ENCODE measurements at regions not wholly inside any gene's neighbourhood (a gene's known extent, or its start where the extent isn't known, plus 50 kb on each side); places are given as distances from the start of the nearest gene placed in this dataset.

DNA sequence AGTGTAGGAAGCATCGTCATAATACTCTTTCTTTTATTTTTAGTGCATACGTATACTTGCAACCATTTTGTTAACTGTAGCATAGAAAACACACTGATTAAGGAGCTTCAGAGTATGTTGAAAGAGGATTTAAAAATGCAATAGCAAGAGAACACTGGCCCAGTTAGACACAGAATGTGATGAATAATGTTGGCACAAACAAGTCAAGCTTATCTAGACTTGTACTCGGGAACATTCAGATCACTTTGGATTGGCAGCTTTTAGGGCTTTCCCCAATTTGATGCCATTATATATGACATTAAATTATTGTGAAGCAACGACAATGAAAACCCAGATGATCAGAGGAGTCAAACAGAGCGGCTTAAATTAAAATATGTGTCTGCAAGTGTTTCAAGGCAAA lies 468.1 kb downstream of the PRKD1 start:
- no peak overlapping the region for H3K4me3 ChIP-seq
- H3K27me3 ChIP-seq = no peaks in the 10 kb centered on the region
- no peaks in the 10 kb centered on the region for H3K9me3 ChIP-seq
- TF ChIP-seq, protein P1, sequence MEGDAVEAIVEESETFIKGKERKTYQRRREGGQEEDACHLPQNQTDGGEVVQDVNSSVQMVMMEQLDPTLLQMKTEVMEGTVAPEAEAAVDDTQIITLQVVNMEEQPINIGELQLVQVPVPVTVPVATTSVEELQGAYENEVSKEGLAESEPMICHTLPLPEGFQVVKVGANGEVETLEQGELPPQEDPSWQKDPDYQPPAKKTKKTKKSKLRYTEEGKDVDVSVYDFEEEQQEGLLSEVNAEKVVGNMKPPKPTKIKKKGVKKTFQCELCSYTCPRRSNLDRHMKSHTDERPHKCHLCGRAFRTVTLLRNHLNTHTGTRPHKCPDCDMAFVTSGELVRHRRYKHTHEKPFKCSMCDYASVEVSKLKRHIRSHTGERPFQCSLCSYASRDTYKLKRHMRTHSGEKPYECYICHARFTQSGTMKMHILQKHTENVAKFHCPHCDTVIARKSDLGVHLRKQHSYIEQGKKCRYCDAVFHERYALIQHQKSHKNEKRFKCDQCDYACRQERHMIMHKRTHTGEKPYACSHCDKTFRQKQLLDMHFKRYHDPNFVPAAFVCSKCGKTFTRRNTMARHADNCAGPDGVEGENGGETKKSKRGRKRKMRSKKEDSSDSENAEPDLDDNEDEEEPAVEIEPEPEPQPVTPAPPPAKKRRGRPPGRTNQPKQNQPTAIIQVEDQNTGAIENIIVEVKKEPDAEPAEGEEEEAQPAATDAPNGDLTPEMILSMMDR (IDR thresholded peaks at IDR 0.05) = no peak
- no peak for TF ChIP-seq POLR2A (IDR thresholded peaks at IDR 0.05)
- TF ChIP-seq POLR2AphosphoS5 (IDR thresholded peaks at IDR 0.05; ENCODE audit: insufficient read depth in 1 of 2, low read depth in 1 of 2) = no peak
- intact Hi-C loops (cut with DNase I) = no loop called here
- DNase-seq (ENCODE audit: extremely low spot score in 2 of 2) = no peak
- no peaks in the 10 kb centered on the region for H3K36me3 ChIP-seq
- H3K4me1 ChIP-seq = no peaks in the 10 kb centered on the region
- no peak overlapping the region for H3K27ac ChIP-seq

DNA sequence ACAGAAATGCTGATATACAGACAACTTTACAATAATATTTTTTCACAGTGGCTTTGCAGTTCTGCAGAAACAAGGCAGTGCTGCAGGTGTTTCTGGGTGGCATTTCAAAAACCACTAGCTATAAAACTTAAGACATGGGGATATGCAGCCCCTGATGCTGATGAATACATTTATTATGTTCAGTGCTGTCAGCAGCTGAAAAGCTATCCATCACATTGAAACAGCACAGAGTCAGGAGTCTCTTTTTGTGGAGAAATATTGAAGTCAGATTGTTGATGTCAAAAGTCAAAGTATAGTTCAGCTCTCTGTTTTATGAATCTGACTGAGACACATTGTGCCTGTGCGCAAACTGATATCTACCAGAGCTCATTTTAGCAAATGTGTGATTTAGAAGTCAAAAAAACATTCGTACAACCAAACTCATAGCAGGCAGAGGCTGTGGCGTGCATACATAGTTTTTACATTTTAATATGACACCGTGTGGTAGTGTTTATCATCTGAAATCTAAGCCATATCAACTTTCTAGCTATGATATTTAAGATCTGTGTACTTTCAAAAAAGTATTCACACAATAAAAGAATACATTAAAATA lies 467.6 kb downstream of the PRKD1 start:
- no peak for DNase-seq (ENCODE audit: extremely low spot score in 2 of 2)
- Histone ChIP-seq H3K9me3 (no peaks in the 10 kb centered on the region), H3K27ac (no peak overlapping the region), H3K36me3 (no peaks in the 10 kb centered on the region), H3K4me1 (no peaks in the 10 kb centered on the region), H3K4me3 (no peak overlapping the region), H3K27me3 (no peaks in the 10 kb centered on the region)
- intact Hi-C loops (cut with DNase I) = no loop called here
- TF ChIP-seq POLR2AphosphoS5 (IDR thresholded peaks at IDR 0.05; ENCODE audit: insufficient read depth in 1 of 2, low read depth in 1 of 2) (no peak), POLR2A (IDR thresholded peaks at IDR 0.05) (no peak)
- TF ChIP-seq, protein P1 (IDR thresholded peaks at IDR 0.05) = no peak

DNA sequence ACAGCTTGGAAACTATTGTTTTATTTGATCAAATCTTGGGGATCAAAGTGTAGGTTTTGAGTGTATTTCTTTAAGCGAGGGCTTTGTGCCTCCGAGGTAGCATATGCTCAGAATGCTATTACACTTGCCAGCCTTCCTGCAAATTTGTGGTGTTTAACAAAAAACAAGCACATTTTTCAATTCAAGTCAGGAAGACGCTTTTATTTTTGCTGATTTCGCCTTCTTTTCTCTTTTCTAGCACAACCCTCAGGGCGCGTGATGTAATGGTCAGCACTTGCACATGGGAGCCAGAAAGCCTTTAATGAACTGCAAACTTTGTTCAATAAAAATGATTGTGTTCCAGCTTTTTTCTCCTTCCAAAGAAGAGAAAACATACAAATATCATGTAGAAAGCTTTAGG lies 466.5 kb downstream of the PRKD1 start:
- Histone ChIP-seq H3K4me1 (no peaks in the 10 kb centered on the region), H3K27me3 (no peaks in the 10 kb centered on the region), H3K4me3 (no peak overlapping the region), H3K27ac (no peak overlapping the region), H3K36me3 (no peaks in the 10 kb centered on the region), H3K9me3 (no peaks in the 10 kb centered on the region)
- TF ChIP-seq POLR2AphosphoS5 (IDR thresholded peaks at IDR 0.05; ENCODE audit: insufficient read depth in 1 of 2, low read depth in 1 of 2) (no peak), POLR2A (IDR thresholded peaks at IDR 0.05) (no peak)
- TF ChIP-seq, protein P1 (IDR thresholded peaks at IDR 0.05) = no peak
- intact Hi-C loops (cut with DNase I) = no loop called here
- DNase-seq (ENCODE audit: extremely low spot score in 2 of 2) = no peak

DNA sequence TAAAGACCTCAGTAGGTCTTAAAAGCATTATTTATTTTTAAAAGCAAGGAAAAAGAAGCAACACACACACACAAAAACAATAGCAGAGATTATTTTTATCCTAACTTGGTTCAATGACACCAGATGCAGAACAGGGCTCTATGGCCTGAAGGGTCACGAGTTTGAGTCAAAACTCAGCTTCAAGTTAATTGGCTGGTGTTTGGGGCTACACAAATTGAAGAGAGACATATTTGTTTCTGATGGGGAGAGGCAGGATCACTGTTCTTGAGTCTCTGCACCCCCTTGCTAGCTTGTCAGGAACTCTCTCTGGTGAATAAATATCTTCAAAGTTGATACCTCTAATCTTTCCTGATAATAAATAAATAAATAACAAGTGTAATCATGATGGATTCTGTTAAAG lies 466.1 kb downstream of the PRKD1 start:
- Histone ChIP-seq H3K9me3 (no peaks in the 10 kb centered on the region), H3K4me3 (no peak overlapping the region), H3K27me3 (no peaks in the 10 kb centered on the region), H3K36me3 (no peaks in the 10 kb centered on the region), H3K4me1 (no peaks in the 10 kb centered on the region), H3K27ac (no peak overlapping the region)
- TF ChIP-seq, protein P1 (IDR thresholded peaks at IDR 0.05) = no peak
- TF ChIP-seq POLR2A (IDR thresholded peaks at IDR 0.05) = no peak
- DNase-seq (ENCODE audit: extremely low spot score in 2 of 2) = no peak
- intact Hi-C loops (cut with DNase I) = no loop called here

DNA sequence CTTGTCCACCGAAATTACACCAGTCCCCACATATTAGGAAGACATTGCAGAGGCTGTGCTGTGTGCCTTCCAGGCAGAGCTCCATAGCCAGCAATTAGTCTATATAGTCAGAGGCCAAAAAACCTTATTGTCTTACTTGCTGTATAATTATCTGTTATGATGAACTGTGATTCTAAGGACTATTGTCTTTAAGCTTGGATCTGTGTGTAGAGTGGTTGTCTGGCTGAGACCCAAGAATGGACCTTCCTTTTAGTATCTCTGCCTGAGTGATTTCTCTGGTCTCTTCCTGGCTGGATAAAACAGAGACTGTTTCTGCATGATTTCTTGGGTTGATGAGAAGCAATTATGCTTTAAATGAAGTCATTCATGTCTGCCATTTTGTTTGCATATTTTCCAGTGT lies 465.3 kb downstream of the PRKD1 start:
- no peaks in the 10 kb centered on the region for H3K36me3 ChIP-seq
- DNase-seq (ENCODE audit: extremely low spot score in 2 of 2) = no peak
- H3K9me3 ChIP-seq = no peaks in the 10 kb centered on the region
- no peak overlapping the region for H3K4me3 ChIP-seq
- no peaks in the 10 kb centered on the region for H3K27me3 ChIP-seq
- TF ChIP-seq POLR2AphosphoS5 (IDR thresholded peaks at IDR 0.05; ENCODE audit: insufficient read depth in 1 of 2, low read depth in 1 of 2) = no peak
- TF ChIP-seq, protein P1 (IDR thresholded peaks at IDR 0.05) = no peak
- TF ChIP-seq POLR2A (IDR thresholded peaks at IDR 0.05) = no peak
- H3K27ac ChIP-seq = no peak overlapping the region
- intact Hi-C loops (cut with DNase I) = no loop called here
- H3K4me1 ChIP-seq = no peaks in the 10 kb centered on the region
